NCI-H2227 treated with DMSO at 0.1 percent for 48 hours (cell line): ENCODE measurements at regions not wholly inside any gene's neighbourhood (a gene's known extent, or its start where the extent isn't known, plus 50 kb on each side); places are given as distances from the start of the nearest gene placed in this dataset.
"Not testable (repeated sequence)": the region's sequence is repeated elsewhere in the genome, so short reads cannot be mapped to it uniquely, and the experiment has no call there.

Experiments used
- DNase-seq: peaks from one replicate; lab custom pipeline; 2025; lab: John Stamatoyannopoulos, UW

GRCh38 chr6:10343320-10343719 is 71.6 kb downstream of the TFAP2A start:
- no peak for DNase-seq

GRCh38 chr6:10341605-10342004 is 73.3 kb downstream of the TFAP2A start:
- DNase-seq, result no peak

GRCh38 chr6:10338151-10338550 is 76.7 kb downstream of the TFAP2A start:
- DNase-seq, result no peak

GRCh38 chr6:10337376-10337775 is 77.5 kb downstream of the TFAP2A start:
- DNase-seq, result not testable (repeated sequence)

GRCh38 chr6:10332111-10332510 is 82.8 kb downstream of the TFAP2A start:
- DNase-seq, result no peak

GRCh38 chr6:10331334-10331968 is 83.4 kb downstream of the TFAP2A start:
- no peak for DNase-seq

- DNase-seq, result no peak
Measured at GRCh38 chr6:10330515-10330914, 84.4 kb downstream of the TFAP2A start.

- peak; percentile 39 for DNase-seq
Measured at GRCh38 chr6:10323018-10323417, 91.9 kb downstream of the TFAP2A start.

GRCh38 chr6:10320291-10320690 is 94.6 kb downstream of the TFAP2A start:
- no peak for DNase-seq

- DNase-seq, result peak; percentile 11
Measured at GRCh38 chr6:10316373-10316721, 98.5 kb downstream of the TFAP2A start.

GRCh38 chr6:10315658-10316372 is 99.1 kb downstream of the TFAP2A start:
- DNase-seq, result no peak

- no peak for DNase-seq
Measured at GRCh38 chr6:10315034-10315433, 99.8 kb downstream of the TFAP2A start.

GRCh38 chr6:10314163-10314955 is 100.5 kb downstream of the TFAP2A start:
- DNase-seq, result no peak

- no peak for DNase-seq
Measured at GRCh38 chr6:10313799-10314162, 101.1 kb downstream of the TFAP2A start.

GRCh38 chr6:10312445-10312844 is 102.4 kb downstream of the TFAP2A start:
- no peak for DNase-seq

- DNase-seq, result not testable (repeated sequence)
Measured at GRCh38 chr6:10311546-10312405, 103.1 kb downstream of the TFAP2A start.

- DNase-seq, result peak; percentile 41
Measured at GRCh38 chr6:10310826-10311225, 104.0 kb downstream of the TFAP2A start.

- DNase-seq, result peak; percentile 52
Measured at GRCh38 chr6:10310330-10310653, 104.6 kb downstream of the TFAP2A start.

- DNase-seq, result peak; percentile 45
Measured at GRCh38 chr6:10309457-10310329, 105.2 kb downstream of the TFAP2A start.

- DNase-seq, result no peak
Measured at GRCh38 chr6:10307476-10307875, 107.4 kb downstream of the TFAP2A start.

GRCh38 chr6:10307028-10307427 is 107.8 kb downstream of the TFAP2A start:
- no peak for DNase-seq
